Mucosa of descending colon (tissue), 3 donors: ENCODE measurements at regions not wholly inside any gene's neighbourhood (a gene's known extent, or its start where the extent isn't known, plus 50 kb on each side); places are given as distances from the start of the nearest gene placed in this dataset.

Source experiments
- ATAC-seq: fragments of 200-7000 bp; cut with Tn5 transposase; one replicate; pipeline ENCODE4 v1.9.1; 2020; ENCODE audit warnings: mild to moderate bottlenecking, moderate library complexity
- DNase-seq, 3 donors: peaks; one replicate each; pipeline ENCODE4 v3.0.0-alpha.2; 2020
- H3K36me3 ChIP-seq: fragments of 200-600 bp; one replicate; pipeline ENCODE4 v1.8.0; 2021; ENCODE audit warnings: low read depth, mild to moderate bottlenecking
- H3K4me1 ChIP-seq: fragments of 200-600 bp; one replicate; pipeline ENCODE4 v1.8.0; 2021; ENCODE audit warnings: low read depth, mild to moderate bottlenecking
- H3K4me3 ChIP-seq: fragments of 200-600 bp; one replicate; pipeline ENCODE4 v1.8.0; 2021; ENCODE audit warnings: mild to moderate bottlenecking
- H3K9me3 ChIP-seq: fragments of 200-600 bp; one replicate; pipeline ENCODE4 v1.8.0; 2021; ENCODE audit warnings: mild to moderate bottlenecking
- intact Hi-C, 2 donors: fragments of 100-400 bp; cut with DNase I in 1 of 2; cut with micrococcal nuclease in 1 of 2; formaldehyde crosslinking; loops; one replicate each; pipeline versions ENCODE4 v1.11.0 to v1.11.1; 2022; cut with DNase I, micrococcal nuclease
- TF ChIP-seq, protein P1 (sequence below): fragments of 200-600 bp; IDR thresholded peaks from one replicate; pipeline ENCODE4 v1.8.0; 2022; ENCODE audit warnings: antibody characterized with exemption, mild to moderate bottlenecking
- donor health status: DM: no; HTN: no; CAD: no; lungs with moderate emphysema.
- donor health status: DM: no; HTN: no; CAD: no.
- donor health status: DM: no; HTN: yes; CAD: no.

GRCh38 chr17:72590382-72590781 lies 469.6 kb downstream of the SOX9 start:
- TF ChIP-seq, protein P1, sequence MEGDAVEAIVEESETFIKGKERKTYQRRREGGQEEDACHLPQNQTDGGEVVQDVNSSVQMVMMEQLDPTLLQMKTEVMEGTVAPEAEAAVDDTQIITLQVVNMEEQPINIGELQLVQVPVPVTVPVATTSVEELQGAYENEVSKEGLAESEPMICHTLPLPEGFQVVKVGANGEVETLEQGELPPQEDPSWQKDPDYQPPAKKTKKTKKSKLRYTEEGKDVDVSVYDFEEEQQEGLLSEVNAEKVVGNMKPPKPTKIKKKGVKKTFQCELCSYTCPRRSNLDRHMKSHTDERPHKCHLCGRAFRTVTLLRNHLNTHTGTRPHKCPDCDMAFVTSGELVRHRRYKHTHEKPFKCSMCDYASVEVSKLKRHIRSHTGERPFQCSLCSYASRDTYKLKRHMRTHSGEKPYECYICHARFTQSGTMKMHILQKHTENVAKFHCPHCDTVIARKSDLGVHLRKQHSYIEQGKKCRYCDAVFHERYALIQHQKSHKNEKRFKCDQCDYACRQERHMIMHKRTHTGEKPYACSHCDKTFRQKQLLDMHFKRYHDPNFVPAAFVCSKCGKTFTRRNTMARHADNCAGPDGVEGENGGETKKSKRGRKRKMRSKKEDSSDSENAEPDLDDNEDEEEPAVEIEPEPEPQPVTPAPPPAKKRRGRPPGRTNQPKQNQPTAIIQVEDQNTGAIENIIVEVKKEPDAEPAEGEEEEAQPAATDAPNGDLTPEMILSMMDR: no peak
- Histone ChIP-seq H3K36me3 (no peaks in the 10 kb centered on the region), H3K4me1 (no peaks in the 10 kb centered on the region), H3K4me3 (no peak overlapping the region), H3K9me3 (no peaks in the 10 kb centered on the region)
- ATAC-seq (no peak), DNase-seq (no peak)
- intact Hi-C loops: no loop called here

DNA sequence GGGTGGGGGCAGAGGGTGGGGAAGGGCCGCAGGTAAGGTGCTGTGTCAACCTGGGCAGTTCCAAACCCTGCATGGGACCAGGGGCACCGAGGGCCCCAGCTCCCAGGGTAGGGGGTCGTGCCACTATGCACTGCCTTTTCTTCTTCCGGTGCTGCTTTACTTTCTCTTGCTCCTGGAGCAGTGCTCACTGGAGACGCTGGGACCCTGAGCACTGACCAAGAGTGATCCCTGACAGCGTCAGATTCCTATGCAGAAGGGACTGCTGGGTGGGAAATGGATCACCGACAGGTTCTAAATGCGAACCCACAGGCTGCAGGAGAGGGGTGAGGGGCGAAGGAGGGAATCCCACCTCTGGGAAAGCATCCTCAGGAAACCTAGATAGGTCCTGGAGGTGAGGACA lies 470.1 kb downstream of the SOX9 start:
- TF ChIP-seq, protein P1: no peak
- ATAC-seq (peak; percentile 2), DNase-seq (peak in 1 of 3 donors; percentile 45)
- H3K4me3 ChIP-seq: peak overlapping the region; percentile 70
- intact Hi-C loops: no loop called here
- no peaks in the 10 kb centered on the region for H3K9me3 ChIP-seq
- H3K36me3 ChIP-seq: no peaks in the 10 kb centered on the region
- no peaks in the 10 kb centered on the region for H3K4me1 ChIP-seq

GRCh38 chr17:72591289-72592241 lies 470.7 kb downstream of the SOX9 start:
- no peaks in the 10 kb centered on the region for H3K9me3 ChIP-seq
- H3K4me1 ChIP-seq: no peaks in the 10 kb centered on the region
- intact Hi-C loops: no loop called here
- TF ChIP-seq, protein P1: no peak
- peak overlapping the region; percentile 70 for H3K4me3 ChIP-seq
- peak in 1 of 3 donors; percentile 61 for DNase-seq
- no peaks in the 10 kb centered on the region for H3K36me3 ChIP-seq
- ATAC-seq: peak; percentile 14

- H3K4me1 ChIP-seq: peaks cover 3% of the 10 kb centered on the region
- peak overlapping the region; percentile 70 for H3K4me3 ChIP-seq
- no peaks in the 10 kb centered on the region for H3K36me3 ChIP-seq
- peak; percentile 82 to 92 (median 87) for DNase-seq
- TF ChIP-seq, protein P1: no peak
- peak; percentile 81 for ATAC-seq
- no peaks in the 10 kb centered on the region for H3K9me3 ChIP-seq
- intact Hi-C loops: no loop called here
These were observed 471.6 kb downstream of the SOX9 start for GRCh38 chr17:72592242-72592966.

- intact Hi-C loops: no loop called here
- no peak overlapping the region for H3K4me3 ChIP-seq
- H3K9me3 ChIP-seq: no peaks in the 10 kb centered on the region
- ATAC-seq (no peak), DNase-seq (no peak)
- H3K4me1 ChIP-seq: peaks cover 3% of the 10 kb centered on the region
- TF ChIP-seq, protein P1: no peak
- no peaks in the 10 kb centered on the region for H3K36me3 ChIP-seq
These were observed 472.1 kb downstream of the SOX9 start for GRCh38 chr17:72592967-72593325.
